LNCAP (cell line): ENCODE measurements at regions not wholly inside any gene's neighbourhood (a gene's known extent, or its start where the extent isn't known, plus 50 kb on each side); places are given as distances from the start of the nearest gene placed in this dataset.

Experiments used
- CTCF ChIP-seq: fragments of 450-650 bp; IDR thresholded peaks from 2 replicates; pipeline ENCODE4 v1.5.1; 2017; ENCODE audit warnings: mild to moderate bottlenecking

GRCh38 chr3:90134090-90134489, 1026.7 kb downstream of the EPHA3 start:
- no peak for TF ChIP-seq CTCF

- TF ChIP-seq CTCF, result no peak
Measured at GRCh38 chr3:90136456-90137191, 1029.2 kb downstream of the EPHA3 start.

- TF ChIP-seq CTCF, result no peak
Measured at GRCh38 chr3:90145094-90145860, 1037.9 kb downstream of the EPHA3 start.

GRCh38 chr3:90180096-90180495, 1072.7 kb downstream of the EPHA3 start:
- no peak for TF ChIP-seq CTCF

- TF ChIP-seq CTCF, result no peak
Measured at GRCh38 chr3:90180543-90180942, 1073.1 kb downstream of the EPHA3 start.

GRCh38 chr3:90182291-90182976, 1075.0 kb downstream of the EPHA3 start:
- peak; percentile 39 for TF ChIP-seq CTCF

- TF ChIP-seq CTCF, result no peak
Measured at GRCh38 chr3:90184861-90185260, 1077.4 kb downstream of the EPHA3 start.
